OCI-LY1 (cell line): ENCODE measurements at regions not wholly inside any gene's neighbourhood (a gene's known extent, or its start where the extent isn't known, plus 50 kb on each side); places are given as distances from the start of the nearest gene placed in this dataset.
"Not testable (repeated sequence)": the region's sequence is repeated elsewhere in the genome, so short reads cannot be mapped to it uniquely, and the experiment has no call there.

Source experiments
- EZH2 ChIP-seq: fragments of 200-600 bp; sonication (generic), shearing (Covaris generic); IDR thresholded peaks from 2 replicates; pipeline ENCODE4 v1.8.0; 2017; ENCODE audit warnings: borderline replicate concordance, mixed run types, mild to moderate bottlenecking, antibody characterized with exemption, low read length, moderate library complexity, mixed read lengths
- TF ChIP-seq, protein P1 (sequence below): fragments of 200-600 bp; sonication (generic), shearing (Covaris generic); IDR thresholded peaks from 2 replicates; pipeline ENCODE4 v1.5.1; 2017; ENCODE audit warnings: mild to moderate bottlenecking, antibody characterized with exemption, low read length, moderate library complexity, mixed read lengths

DNA sequence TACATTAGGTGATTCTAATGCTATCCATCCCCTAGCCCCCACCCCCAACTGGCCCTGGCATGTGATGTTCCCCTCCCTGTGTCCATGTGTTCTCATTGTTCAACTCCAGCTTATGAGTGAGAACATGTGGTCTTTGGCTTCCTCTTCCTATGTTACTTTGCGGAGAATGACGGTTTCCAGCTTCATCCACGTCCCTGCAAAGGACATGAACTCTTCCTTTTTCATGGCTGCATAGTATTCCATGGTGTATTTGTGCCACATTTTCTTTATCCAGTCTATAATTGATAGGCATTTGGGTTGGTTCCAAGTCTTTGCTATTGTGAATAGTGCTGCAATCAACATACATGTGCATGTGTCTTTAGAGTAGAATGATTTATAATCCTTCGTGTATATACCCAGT lies 200.7 kb downstream of the NAF1 start:
- not testable (repeated sequence) for TF ChIP-seq EZH2
- TF ChIP-seq, protein P1, sequence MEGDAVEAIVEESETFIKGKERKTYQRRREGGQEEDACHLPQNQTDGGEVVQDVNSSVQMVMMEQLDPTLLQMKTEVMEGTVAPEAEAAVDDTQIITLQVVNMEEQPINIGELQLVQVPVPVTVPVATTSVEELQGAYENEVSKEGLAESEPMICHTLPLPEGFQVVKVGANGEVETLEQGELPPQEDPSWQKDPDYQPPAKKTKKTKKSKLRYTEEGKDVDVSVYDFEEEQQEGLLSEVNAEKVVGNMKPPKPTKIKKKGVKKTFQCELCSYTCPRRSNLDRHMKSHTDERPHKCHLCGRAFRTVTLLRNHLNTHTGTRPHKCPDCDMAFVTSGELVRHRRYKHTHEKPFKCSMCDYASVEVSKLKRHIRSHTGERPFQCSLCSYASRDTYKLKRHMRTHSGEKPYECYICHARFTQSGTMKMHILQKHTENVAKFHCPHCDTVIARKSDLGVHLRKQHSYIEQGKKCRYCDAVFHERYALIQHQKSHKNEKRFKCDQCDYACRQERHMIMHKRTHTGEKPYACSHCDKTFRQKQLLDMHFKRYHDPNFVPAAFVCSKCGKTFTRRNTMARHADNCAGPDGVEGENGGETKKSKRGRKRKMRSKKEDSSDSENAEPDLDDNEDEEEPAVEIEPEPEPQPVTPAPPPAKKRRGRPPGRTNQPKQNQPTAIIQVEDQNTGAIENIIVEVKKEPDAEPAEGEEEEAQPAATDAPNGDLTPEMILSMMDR, result not testable (repeated sequence)
